GM12865 (cell line): ENCODE measurements at regions not wholly inside any gene's neighbourhood (a gene's known extent, or its start where the extent isn't known, plus 50 kb on each side); places are given as distances from the start of the nearest gene placed in this dataset.
"Not testable (repeated sequence)": the region's sequence is repeated elsewhere in the genome, so short reads cannot be mapped to it uniquely, and the experiment has no call there.

ENCODE experiments used
- DNase-seq: peaks from one replicate; pipeline ENCODE4 v3.0.0; 2010; ENCODE audit warnings: low read depth
- H3K4me3 ChIP-seq: 2 replicates; pipeline ENCODE4 v1.5.1; 2011; ENCODE audit warnings: mild to moderate bottlenecking, low read depth, low read length, control low read depth
- CTCF ChIP-seq: IDR thresholded peaks from 2 replicates; pipeline ENCODE4 v1.5.1; 2011; ENCODE audit warnings: low read length, control low read depth, low read depth, inconsistent platforms; ENCODE audit not compliant: insufficient read depth; ENCODE audit errors: missing control alignments

DNA sequence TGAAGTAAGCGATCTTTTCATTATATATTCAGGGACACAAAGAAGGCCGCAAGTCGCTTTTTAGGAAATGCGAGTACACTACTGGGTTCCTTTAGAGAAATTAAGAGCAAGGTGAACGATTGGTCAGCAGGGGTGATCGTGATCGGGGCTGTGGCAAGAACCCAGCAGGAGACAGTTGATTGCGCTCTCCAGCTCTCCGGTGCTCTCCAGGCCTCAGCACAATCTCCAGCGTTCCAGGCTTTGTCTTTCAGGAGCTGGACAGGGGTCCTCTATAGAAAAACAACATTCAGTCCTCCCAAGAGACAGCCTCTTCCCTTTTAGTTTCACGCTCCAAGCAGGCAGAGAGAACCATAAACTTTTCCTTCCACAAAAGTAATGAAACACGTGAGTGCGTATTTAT is 170.5 kb upstream of the KLF6 start:
- TF ChIP-seq CTCF, result no peak
- DNase-seq, result no peak

GRCh38 chr10:3954615-3955014 is 169.6 kb upstream of the KLF6 start:
- no peak overlapping the region for H3K4me3 ChIP-seq
- TF ChIP-seq CTCF, result no peak
- DNase-seq, result no peak

More for the DNA sequence above, 170.5 kb upstream of the KLF6 start:
- H3K4me3 ChIP-seq, result no peak overlapping the region

- not testable (repeated sequence) for H3K4me3 ChIP-seq, DNase-seq
Measured at GRCh38 chr10:3954007-3954406, 169.0 kb upstream of the KLF6 start.

DNA sequence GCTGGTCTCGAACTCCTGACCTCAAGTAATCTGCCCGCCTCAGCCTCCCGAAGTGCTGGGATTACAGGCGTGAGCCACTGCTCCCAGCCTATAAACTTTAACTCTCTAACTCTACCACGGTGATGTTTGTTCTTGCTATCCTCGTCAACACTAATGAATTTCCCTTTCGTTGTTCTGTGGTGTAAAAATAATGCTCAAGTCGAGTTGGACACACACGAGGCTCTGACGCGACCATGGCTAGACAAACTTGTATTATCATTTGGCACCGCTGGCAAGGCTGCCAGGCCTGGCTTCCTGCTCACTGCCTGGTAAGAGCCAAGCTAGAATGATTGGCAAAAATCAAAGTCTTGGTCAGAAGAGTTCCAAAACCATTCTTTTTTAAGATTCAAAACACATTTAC is 167.0 kb upstream of the KLF6 start:
- H3K4me3 ChIP-seq, result no peak overlapping the region
- no peak for TF ChIP-seq CTCF
- DNase-seq, result no peak

- no peak overlapping the region for H3K4me3 ChIP-seq
- no peak for TF ChIP-seq CTCF
- DNase-seq, result no peak
Measured at GRCh38 chr10:3950676-3951275, 165.8 kb upstream of the KLF6 start.

DNA sequence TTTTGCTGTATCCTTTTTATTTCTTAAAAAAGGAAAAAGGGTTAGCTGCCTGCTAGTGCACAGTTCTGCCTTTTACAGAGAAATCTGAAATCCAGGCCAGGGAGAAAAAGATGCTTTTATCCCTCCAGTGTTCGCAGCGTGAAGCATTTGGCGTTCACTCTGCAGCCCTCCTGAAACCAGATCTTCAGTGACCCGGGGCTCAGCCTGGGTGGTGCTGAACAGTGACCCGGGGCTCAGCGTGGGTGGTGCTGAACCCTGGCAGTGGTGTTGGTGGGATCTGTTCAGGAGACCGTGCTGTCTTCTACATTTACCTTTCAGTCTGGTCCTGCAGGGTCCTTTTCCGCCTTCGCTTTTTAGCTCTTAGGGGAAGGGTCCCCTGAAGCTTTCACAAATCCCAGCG is 164.7 kb upstream of the KLF6 start:
- no peak overlapping the region for H3K4me3 ChIP-seq
- DNase-seq, result no peak
- no peak for TF ChIP-seq CTCF

DNA sequence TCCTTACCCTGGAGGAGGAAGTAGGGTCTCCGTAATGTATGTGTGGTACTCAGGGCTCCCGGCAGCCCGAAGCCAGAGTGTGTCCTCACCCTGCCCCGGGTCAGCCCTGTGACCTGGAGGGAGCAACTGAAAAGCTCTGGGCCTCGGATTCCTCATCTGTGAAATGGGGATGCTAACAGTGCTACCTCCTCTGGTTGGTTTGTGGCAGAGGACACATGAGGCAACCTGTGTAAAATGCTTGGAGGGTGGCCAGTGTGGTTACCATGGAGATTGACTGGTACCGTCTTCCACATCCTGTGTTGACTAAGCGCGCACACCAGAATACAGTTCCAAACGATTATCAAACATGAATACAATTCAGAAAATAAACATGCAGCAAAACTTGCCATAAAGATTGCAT is 163.8 kb upstream of the KLF6 start:
- no peak for TF ChIP-seq CTCF
- H3K4me3 ChIP-seq, result no peak overlapping the region
- DNase-seq, result no peak
